VCaP (cell line): ENCODE measurements at regions not wholly inside any gene's neighbourhood (a gene's known extent, or its start where the extent isn't known, plus 50 kb on each side); places are given as distances from the start of the nearest gene placed in this dataset.

Experiments used
- H3K27ac ChIP-seq: fragments of 450-650 bp; 2 replicates; pipeline ENCODE4 v1.5.1; 2017
- TF ChIP-seq, protein P1 (sequence below): fragments of 450-650 bp; conservative IDR thresholded peaks from 2 replicates; pipeline ENCODE4 v1.5.1; 2017; ENCODE audit warnings: mild to moderate bottlenecking, moderate library complexity

DNA sequence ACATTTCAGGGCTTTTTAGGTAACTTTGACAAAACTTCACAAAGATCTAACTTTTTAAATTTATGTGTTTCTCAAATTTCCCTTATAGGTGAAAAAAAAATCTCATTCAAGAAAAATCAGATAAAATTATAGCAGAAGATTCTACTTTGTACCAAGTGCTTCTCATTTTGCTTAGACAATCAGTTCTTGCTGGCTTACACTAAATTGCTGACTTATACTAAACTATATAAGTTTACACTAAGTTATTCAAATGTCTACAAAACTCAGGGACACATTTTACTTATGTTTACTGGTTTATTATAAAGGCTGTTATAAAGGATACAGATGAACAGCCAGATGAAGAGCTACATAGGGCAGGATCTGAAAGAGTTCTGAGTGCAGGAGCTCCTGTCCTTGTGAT, 195.1 kb downstream of the ZPLD1 start:
- H3K27ac ChIP-seq = no peak overlapping the region
- TF ChIP-seq, protein P1, sequence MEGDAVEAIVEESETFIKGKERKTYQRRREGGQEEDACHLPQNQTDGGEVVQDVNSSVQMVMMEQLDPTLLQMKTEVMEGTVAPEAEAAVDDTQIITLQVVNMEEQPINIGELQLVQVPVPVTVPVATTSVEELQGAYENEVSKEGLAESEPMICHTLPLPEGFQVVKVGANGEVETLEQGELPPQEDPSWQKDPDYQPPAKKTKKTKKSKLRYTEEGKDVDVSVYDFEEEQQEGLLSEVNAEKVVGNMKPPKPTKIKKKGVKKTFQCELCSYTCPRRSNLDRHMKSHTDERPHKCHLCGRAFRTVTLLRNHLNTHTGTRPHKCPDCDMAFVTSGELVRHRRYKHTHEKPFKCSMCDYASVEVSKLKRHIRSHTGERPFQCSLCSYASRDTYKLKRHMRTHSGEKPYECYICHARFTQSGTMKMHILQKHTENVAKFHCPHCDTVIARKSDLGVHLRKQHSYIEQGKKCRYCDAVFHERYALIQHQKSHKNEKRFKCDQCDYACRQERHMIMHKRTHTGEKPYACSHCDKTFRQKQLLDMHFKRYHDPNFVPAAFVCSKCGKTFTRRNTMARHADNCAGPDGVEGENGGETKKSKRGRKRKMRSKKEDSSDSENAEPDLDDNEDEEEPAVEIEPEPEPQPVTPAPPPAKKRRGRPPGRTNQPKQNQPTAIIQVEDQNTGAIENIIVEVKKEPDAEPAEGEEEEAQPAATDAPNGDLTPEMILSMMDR = no peak

DNA sequence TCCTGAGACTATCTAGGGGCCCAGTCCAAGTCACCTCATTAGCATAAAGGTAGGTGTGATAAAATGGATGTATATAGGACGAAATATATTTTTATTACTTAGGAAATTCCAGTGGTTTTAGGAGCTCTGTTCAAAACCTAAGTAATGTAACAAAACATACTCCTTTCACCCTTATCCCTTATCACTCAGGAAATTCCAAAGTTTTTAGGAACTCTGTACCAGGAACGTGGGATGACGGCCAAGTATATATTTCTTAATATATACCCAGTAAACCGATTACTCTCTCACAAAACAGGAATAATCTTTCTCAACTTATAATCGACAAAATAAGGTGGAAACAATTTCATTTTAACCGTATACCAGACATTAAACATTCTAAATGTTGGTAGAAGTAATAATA, 195.7 kb downstream of the ZPLD1 start:
- TF ChIP-seq, protein P1 = no peak

DNA sequence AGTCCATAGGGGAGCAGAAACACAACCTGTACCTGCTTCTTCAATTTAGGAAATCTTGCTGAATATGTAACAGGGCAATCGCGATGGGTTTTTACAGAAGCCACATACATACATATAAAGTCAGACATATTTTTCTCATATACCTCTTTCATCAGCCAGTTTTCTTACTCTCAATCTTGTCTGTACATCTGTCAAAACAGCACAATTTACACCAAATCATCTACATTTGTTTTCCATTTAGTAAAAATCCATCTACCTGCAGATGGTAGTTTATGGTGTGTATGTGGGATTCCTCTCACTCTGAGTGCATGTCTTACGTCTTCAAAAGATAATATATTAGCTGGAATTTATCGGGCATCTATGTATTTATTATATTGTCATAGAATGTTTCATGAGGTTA, 208.7 kb downstream of the ZPLD1 start:
- TF ChIP-seq, protein P1 = no peak

More for the DNA sequence above, 195.7 kb downstream of the ZPLD1 start:
- no peak overlapping the region for H3K27ac ChIP-seq

DNA sequence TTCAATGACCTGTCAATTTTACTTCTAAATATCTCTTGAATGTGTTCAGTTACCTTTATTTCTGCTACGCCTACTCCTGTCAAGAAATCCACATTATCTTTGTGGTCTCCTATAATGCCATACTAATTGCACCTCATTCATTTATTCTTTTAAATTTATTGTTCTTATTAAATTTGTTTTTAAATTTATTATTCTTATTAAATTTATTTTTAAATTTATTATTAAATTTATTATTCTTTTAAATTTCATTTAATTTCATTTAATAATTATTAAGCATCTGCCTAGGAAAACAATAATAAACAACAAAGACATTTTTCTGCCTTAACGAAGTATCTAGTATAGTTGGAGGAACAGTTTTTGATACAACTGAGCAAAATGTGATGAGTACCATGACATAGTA, 211.7 kb downstream of the ZPLD1 start:
- H3K27ac ChIP-seq = no peak overlapping the region
- TF ChIP-seq, protein P1 = no peak

More for the DNA sequence above, 208.7 kb downstream of the ZPLD1 start:
- no peak overlapping the region for H3K27ac ChIP-seq

DNA sequence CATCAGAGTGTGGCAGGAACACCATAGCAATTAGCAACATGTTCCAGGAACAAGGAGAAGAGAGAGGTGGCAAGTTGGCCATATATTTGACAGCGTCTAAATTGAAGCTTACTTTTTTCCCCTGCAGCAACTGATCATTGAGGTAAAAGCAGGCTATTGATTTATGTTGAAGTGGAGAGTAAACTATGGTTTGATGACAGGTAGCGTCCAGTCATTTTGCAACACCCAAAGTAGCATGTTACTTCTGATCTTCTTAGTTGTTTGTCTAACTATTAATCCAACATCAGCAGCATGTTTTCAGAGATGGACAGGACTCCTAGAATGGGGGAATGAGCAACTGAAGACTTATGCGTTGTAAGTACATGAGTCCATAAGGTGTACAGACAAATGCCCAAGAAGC, 225.8 kb downstream of the ZPLD1 start:
- TF ChIP-seq, protein P1 = no peak
- no peak overlapping the region for H3K27ac ChIP-seq

DNA sequence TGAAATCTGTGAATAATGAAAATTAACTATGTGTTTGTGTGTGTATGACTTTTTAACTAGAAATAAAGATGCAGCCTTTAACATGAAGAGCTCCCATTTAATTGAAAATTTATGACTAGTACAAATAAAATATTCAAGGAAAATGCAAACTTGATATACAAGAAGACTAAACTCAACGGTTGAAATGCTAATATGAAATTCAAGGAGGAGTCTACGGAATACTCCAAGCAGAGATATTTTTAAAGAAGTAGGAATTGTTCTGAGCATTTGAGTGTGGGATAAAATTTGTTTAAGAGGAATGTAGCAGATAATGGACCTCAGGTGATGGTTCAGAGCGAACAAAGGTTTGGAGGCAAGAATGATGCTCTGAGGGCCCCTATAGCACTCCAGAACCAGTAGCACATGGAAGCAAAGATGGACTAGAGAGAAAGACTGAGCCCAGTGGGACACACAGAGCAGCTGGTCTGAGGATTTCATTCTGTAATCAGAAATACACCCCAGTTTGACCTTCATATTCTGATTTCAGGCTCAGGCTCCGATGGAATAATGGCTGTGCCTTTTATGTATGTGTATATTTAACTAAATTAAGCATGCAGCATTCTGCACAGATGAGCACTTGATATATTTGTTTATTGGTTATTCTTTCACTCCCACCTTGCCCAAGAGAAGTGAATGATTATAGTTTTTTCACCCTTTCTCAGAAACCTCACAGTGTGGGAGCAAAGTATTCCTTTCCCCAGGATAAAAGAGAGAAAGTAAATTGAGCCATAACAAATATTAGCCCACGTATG, 227.1 kb downstream of the ZPLD1 start:
- TF ChIP-seq, protein P1 = no peak
- no peak overlapping the region for H3K27ac ChIP-seq

DNA sequence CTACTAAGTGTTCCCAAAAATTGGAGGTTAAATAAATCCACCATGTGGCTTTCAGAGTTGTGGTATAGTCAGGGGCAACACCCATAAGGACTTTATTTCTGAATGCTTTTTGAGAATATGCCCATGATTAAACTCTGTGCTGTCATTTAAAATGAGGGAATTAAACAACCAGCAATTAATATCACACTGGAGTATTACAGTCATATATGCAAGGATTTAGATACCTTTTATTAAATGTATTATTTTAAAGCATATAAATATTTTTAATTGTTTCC, 227.6 kb downstream of the ZPLD1 start:
- no peak overlapping the region for H3K27ac ChIP-seq

More for the DNA sequence above, 227.6 kb downstream of the ZPLD1 start:
- TF ChIP-seq, protein P1 = no peak
